NCI-H1417 (cell line): ENCODE measurements at regions not wholly inside any gene's neighbourhood (a gene's known extent, or its start where the extent isn't known, plus 50 kb on each side); places are given as distances from the start of the nearest gene placed in this dataset.
A peak's percentile ranks its signal among the peaks of the same experiment; 100 is the strongest.
"Not testable (repeated sequence)": the region's sequence is repeated elsewhere in the genome, so short reads cannot be mapped to it uniquely, and the experiment has no call there.

Experiments used
- DNase-seq, 3 experiments: peaks; one replicate each; lab custom pipeline; 2025; lab: John Stamatoyannopoulos, UW

DNA sequence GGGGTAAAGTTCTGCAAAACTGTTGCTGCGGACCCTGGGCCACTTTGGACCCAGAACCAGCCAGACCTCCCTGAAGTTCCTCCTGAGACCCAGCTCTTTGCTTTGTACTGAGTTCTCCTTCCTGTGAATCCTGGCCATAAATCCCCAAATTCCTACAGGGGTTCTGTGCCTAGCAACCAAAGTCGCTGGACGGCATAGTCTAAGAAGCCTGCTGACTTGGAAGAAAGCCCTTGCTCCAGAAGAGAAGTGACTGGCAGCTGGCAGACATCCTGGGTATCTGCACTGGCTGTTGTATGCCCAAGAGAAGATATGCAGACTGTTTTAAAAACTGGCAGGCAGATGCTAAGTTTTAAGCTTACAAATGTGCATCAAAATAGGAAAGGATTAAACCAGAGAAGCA, 99.9 kb upstream of the SLC24A4 start:
- no peak for DNase-seq

DNA sequence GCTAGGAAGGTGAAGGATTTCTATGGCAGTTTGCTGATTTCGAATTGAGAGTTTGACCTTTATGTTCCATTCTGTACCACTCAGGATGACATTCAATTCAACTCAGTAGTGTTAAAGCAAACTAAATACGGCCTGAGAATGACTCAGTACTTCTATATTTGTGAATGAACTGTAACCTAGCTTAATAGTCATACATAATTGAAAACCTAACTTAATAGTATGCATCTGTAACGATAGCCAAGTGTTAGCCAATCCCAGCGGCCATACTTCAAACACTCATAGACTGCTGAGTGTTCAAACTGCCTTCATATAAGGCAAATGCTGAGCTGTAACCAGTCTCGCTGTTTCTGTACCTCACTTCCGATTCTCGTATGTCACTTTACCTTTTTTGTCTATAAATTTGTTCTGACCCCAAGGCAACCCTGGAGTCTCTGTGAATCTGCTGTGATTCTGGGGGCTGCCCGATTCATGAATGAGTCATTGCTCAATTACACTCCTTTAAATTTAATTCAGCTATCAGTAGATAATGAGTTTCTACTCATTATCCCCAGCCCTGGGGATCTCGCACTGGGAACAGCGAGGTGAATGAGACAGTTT, 98.5 kb upstream of the SLC24A4 start:
- no peak for DNase-seq

DNA sequence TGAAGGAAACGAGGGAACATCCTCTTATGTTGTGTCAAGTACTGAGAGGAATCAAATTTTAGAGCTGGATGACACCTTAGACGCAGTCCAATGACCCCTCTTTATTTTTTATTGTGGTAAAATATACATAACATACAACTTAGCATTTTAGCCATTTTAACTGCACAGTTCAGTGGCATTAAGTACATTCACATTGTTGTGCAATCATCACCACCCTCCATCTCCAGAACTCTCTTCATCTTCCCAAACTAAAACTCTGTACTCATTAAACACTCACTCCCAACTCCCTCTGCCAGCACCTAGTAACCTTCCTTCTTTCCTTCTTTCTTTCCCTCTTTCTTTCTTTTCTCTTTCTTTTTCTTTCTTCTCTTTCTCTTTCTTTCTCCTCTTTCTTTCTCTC, 97.2 kb upstream of the SLC24A4 start:
- no peak for DNase-seq

DNA sequence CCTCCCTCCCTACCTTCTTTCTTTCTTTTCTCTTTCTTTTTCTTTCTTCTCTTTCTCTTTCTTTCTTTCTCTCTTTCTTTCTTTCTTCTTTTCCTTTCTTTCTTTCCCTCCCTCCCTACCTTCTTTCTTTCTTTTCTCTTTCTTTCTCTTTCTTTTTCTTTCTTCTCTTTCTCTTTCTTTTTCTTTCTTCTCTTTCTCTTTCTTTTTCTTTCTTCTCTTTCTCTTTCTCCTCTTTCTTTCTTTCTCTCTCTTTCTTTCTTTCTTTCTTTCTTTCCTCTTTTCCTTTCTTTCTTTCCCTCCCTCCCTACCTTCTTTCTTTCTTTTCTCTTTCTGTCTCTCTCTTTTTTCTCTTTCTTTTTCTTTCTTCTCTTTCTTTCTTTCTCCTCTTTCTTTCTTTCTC, 96.8 kb upstream of the SLC24A4 start:
- not testable (repeated sequence) for DNase-seq

DNA sequence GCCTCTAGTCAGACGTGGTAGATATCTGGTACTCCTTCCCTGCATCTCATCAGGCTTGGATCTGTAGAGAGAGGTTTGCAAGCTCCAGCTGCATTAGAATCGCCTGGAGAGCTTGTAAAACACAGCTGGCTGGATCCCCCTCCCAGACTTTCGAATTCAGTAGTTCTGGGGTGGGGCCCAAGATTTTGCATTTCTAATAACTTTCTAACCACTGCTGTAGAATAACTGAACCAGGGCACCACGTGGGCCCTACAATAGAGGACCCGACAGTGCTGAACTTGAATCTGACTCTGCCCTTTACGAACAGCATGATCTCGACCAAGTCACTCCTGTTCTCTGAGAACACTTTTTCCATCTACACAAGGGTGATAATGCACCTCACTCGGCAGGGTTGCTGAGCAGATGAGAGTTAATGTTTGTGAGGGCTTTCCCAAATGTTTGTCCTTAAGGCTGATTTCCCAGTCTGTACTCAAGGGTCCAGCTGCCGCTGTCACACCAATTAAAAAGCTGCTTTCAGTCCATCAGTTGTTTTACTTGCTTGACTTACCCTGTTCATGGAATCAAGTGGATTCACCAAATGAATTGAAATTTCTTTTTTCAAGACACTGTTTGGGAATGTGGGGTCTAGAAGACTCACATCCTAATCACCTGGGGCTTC, 86.6 kb upstream of the SLC24A4 start:
- DNase-seq: no peak

DNA sequence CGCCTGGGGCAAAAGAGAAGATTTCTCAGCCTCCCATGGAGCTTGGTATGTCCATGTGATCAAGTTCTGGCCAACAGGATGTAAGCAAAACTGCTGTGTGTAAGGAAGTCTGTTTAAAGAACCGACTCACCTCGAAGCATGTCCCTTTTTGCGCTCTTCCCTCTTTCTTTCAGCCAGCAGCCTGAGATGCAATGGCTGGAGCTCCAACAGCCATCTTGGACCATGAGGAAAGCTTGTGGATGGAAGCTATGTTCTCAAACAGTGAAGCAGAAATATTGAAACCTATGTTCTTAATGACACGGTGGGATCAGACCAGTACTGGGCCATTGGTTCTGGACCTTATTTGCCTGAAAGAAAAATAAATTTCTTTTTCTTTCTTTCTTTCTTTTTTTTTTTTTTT, 82.3 kb upstream of the SLC24A4 start:
- no peak for DNase-seq

DNA sequence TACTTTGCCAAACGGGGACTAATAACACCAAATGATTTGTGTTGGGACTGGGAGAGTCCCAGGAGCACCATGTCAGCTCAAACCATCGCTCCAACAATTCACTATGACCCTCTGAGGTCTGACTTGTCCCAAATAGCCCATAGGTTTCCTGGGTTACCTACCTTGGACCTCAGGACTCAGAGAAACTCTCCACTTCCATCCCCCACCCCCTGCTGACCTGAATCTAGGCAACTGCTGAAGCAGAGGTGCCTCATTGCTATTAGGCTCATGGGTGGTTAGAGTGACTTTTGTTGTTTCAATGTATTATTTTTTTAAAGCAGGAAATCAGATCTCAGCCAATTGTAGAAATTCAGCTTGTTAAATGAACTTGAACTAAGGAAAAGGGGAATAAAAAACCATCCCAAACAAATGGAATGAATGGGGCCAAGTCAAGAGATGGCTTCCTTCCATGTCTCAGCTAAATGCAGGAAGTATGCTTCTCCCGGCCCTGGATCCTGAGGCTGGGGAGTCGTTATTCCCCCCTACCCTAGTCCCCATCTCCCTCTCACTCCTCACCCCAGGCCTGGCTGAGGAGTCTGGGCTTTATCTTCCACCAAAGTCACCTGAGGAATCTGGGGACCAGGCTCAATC, 80.9 kb upstream of the SLC24A4 start:
- no peak for DNase-seq

DNA sequence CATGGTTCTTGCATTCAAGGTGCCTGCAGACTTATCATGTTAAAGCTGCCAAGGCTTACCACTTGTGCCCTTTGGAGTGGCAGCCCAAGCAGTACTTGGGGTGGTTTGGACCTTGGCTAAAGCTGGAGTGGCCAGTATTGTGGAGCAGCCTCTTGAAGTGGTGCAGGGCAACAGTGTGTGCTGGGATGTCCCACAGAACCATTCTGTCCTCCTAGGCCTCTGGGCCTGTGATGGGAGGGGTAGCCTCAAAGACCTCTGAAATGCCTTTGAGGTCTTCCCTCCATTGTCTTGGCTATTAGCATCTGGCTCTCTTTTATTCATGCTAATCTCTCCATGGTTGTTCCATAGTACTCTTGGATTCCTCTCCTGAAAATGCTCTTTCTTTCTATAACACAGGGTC, 78.2 kb upstream of the SLC24A4 start:
- DNase-seq: no peak

DNA sequence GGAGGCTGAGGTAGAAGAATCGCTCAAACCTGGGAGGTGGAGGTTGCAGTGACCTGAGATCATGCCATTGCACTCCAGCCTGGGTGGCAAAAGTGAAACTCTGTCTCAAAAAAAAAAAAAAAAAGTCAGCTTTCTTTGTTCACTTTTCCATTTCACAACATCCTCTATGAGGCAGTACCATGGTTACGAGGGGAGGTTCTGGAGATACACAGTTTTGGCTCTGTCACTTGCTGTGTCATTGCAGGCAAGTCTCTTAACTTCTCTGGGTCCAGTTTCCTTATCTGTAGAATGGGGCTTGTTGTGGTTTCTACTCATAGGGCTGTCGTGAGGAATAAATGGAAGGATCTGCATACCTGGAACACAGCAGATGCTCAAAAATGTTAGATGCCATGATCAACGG, 75.6 kb upstream of the SLC24A4 start:
- DNase-seq: no peak

DNA sequence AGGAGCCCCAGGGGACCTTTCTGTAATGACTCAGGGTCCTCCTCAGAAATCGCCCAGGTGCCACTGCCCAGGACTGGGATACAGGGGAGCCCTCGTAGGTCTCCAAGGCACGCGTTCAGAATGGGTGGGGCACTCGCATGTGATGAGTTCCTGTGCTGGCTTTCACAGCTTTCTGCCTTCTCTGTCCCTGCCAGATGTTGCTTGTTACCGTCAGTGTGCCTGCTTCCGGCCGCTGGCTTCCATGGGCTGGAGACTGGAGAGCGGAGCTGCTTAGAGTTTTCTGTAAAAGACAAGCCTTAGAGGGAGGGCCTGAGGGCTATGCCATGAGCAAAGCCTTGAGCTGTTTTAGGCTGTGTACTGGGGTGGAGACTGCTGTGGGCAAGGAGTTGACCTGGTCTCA, 75.0 kb upstream of the SLC24A4 start:
- no peak for DNase-seq

DNA sequence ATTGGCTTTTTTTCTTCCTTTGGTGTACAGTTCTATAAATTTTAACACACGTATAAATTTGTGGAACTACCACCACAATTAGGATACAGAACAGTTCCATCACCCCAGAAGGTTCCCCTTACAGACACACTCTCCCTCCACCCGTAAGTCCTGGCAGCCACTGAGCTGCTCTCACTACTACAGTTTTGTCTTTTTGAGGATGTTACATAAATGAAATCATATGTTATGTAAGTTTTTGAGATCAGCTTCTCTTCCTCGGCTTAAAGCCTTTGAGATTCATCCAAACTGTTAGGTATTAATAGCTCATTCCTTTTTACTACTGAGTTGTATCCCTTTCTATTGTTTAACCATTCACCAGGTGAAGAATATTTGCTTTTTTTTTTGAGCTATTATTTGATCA, 74.3 kb upstream of the SLC24A4 start:
- DNase-seq: no peak

DNA sequence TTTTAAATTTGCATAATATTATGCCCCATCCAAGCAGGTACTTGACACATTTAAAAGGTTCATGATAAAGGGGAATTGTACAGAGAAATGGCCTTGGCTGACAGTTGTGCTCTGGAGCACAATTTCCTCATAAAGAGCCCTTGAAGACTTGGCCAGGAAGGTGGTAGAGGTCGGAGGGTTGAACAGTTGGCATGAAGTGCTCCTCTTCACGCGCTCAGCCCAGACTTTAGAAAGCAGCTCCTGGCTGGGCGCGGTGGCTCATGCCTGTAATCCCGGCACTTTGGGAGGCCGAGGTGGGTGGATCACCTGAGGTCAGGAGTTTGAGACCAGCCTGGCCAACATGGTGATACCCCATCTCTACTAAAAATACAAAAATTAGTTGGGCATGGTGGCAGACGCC, 72.6 kb upstream of the SLC24A4 start:
- DNase-seq: not testable (repeated sequence)

DNA sequence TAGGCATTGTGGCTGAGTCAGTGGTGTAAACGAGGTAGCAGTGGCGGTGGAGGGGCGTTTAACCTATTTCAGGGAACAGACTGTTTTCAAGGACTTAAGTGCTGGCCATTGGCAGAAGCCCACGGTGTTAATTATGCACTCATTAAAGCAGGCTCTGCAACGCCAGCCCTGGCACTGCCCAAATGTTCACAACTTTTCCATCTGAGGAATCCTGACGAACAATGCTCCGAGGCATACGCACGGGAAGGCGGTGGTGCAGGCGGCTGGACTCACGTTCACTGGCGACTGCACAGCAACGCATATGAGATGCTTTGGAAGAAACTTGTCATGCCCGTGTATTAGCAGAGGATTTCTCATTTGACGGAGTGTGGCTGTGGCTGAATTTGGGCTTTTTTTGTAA, 70.6 kb upstream of the SLC24A4 start:
- DNase-seq: peak in 2 of 3 experiments; percentile 57 to 82

DNA sequence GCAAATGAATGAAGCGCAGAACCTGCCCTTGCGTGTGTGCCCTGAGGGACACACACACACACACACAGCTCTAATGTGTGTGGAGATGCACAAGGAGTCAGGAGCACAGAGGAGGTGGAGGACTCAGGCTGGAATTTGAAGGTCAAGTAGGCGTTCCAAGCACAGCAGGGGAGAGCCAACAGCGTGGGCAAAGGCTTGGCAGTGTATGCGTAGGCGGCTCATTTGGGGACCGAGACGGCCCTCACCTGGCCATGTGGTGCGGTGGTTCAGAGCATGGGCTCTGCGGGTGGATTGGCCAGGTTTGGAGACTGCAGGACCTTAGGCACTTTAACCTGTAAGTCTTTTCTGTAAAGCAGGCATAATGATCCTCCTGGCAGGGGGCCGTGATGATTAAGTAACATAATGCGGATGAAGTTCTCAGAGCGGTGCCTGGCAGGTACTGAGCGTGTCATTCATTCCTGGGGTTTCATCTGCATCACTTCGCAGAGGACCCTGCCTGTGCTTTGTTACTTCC, 69.5 kb upstream of the SLC24A4 start:
- peak in 2 of 3 experiments; percentile 59 to 81 for DNase-seq

DNA sequence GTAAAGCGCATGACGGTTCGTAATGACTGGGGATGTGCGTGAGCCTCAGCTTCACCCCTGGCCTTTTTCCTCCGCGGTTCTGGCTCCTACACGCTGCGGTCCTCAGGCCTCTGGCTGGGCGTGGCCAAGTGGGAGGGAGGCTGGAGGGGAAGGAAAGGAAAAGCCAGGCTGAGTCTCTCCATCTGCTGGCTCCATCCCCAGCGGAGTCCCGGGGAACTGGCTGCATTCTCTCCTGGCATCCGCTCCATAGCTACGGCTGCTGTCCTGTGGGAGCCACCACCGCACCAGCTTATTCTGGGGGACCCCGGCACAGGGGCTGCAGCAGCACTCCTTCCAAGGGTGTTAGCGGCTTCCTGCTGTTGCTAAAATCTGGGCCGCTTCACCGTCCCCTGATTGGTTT, 68.2 kb upstream of the SLC24A4 start:
- no peak for DNase-seq

DNA sequence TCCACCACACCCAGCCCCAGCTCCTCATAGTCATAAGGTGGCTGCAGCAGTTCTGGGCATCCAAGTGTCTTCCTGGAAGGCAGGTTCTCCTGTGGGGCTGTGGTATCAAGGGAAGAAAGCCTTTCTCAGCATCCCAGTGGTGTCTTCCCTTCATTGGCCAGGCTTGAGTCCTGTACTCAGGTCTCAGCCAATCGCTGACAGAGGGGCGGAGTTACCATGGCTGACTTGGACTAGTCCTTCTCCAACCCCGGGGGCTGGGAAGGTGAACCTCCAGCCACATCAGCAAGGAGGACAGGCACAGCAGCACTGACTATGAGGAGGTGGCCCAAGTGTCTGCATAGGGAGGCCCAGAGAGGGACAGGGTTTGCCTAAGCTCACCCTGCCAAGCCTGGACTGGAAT, 64.0 kb upstream of the SLC24A4 start:
- DNase-seq: no peak

DNA sequence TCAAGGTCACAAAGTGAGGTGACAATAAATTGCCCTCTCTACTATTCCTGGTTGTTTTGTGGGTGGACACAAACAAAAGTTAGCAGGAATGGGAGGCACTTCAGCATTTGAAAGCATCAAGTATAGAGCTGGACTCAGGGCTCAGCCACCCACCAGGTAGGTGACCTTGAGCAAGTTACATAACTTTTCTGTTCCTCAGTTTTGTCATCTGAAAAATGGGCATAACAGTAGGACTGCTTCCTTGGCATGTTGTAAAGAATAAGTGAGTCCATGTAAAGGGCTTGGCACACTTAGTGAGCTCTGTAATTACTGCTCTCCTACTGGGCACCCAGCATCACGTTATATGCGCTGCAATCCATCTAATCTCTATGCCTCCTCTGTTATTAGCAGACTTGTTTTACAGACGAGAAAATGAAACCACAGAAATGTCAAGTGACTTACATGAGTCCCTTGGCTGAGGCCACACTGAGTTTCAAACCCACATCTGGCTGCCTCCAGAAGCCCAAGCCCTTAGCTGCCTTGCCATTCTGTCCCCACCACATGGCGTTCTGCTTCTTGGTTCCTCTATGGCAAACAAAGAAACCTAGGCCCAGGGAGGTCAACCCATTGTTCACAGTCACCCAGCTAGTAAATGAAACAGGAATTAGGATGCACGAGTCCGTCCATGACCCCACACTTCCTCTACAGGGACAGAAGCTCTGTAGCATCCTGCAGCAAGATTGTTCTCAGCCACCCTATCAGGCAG, 63.2 kb upstream of the SLC24A4 start:
- no peak for DNase-seq

DNA sequence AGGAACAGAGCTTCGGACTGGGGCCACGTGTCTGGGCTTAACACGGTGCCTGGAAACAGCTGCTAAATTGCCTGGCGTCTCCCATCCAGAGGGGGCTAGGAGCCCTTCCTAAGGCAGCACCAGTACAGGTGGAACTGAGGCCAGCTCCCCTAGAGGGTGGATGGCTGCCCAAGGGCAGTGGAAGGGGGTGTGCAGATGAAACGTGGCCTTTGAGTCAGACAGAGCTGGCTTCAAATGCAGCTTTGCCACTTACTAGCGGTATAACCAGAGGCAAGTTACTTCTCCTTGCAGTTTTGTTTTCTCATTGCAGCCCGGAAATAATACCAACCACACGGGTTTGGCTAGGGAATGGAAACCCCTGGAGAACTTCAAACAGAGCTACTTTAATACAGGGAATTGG, 59.3 kb upstream of the SLC24A4 start:
- no peak for DNase-seq

DNA sequence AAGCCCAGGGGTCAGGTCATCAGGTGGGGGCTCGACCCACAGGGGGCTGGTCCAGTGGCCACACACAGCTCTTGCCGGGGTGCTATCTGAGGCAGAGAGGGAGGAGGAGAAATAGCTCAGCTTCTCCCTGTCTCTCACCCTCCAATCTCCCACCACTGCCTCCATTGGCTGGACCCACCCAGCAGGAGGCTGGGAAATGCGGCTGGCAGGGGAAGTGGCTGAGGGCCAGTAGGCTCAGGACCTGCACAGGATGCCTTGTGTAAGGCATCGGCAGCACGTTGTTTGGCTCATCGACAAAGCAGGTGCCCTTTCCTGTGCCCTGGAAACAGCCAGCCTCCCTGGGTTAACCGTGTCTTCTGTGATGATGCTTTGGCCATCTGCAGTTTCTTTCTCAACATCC, 58.8 kb upstream of the SLC24A4 start:
- no peak for DNase-seq

DNA sequence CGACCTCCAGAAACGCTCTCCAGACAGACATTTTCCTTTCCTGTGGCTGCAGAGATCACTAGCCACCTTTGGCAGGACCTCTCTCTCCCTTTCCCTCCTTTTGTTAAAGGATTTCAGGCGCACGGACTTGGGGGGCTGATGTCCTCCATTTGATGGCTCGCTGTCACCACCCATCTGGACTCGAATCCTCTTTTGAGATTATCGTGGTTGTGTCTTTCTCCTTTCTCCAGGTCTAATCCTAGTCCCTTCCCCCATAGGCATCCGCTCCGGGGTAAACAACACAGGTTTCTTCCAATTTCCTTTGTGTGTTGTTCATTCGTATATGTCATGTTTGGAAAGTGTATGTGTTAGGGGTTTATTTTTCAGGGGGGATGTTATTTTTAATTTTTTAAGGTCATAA, 56.7 kb upstream of the SLC24A4 start:
- DNase-seq: no peak
